HG03060 (cell line): ENCODE measurements at regions not wholly inside any gene's neighbourhood (a gene's known extent, or its start where the extent isn't known, plus 50 kb on each side); places are given as distances from the start of the nearest gene placed in this dataset.

Source experiments
- ATAC-seq: cut with Tn5 transposase; IDR thresholded peaks from one replicate; pipeline ENCODE4 v1.9.1; 2021; ENCODE audit warnings: low read depth, moderate number of reproducible peaks; ENCODE audit not compliant: unreplicated experiment

DNA sequence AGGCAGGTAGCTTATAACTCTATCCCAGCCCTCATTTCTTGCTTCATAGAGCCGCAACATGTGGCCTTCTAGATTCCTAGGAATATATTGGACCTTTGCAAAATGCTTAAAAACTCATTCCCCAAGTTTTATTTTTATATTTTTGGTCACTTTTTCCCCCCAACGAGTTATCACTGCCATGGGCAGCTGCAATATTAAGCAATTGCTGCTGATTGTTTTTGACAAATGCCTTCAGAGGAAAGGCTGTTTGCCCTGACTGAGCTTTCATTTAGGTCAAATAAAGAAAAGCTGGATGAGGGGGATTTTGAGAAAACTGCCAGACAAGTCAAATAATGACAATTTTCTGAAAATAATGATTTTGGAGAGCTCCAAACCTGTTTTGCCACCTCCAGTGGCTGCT is 976.9 kb upstream of the MBL2 start:
- no peak for ATAC-seq

DNA sequence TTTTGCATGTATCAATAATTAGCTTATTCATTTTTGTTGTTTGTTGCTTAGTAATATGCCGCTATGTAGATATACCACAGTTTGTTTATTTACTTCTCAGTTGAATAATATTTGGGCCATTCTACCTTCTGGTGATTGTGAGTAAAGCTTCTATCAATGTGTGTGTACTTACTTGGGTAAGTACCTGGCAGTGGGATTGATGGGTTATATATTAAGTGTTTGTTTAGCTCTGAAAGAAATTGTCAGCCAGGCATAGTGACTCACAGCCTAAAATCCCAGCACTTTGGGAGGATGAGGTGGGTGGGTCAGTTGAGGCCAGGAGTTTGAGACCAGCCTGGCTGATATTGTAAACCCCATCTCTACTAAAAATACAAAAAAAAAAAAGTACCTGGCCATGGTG is 975.7 kb upstream of the MBL2 start:
- no peak for ATAC-seq

DNA sequence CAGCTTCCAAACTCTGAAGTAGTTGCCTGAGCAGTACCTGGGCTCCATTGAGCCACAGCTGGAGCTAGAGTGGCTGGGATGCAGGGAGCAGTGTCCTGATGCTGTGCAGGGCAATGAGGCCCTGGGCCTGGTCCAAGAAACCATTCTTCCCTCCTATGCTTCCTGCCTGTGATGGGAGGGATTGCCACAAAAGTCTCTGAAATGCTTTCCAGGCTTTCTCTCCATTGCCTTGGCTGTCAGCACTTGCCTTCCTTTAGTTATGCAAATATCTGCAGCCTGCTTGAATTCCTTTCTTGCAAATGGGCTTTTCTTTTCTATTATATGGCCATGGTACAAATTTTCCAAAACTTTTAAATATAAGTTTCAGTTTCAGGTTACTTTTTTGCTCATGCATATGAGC is 972.2 kb upstream of the MBL2 start:
- no peak for ATAC-seq

DNA sequence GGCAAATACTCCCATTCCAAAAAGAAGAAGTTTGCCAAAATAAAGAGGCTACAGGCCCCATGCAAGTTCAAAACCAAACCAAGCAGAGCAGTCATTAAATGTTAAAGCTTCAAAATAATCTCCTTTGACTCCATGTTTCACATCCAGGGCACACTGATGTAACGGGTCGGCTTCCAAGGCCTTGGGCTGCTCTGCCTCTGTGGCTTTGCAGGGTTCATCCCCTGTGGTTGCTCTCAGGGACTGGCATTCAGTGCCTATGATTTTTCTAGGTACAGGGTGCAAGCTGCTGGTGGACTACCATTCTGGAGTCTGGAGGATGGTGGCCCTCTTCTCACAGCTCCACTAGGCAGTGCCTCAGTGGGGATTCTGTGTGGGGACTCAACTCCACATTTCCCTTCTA is 971.6 kb upstream of the MBL2 start:
- no peak for ATAC-seq

DNA sequence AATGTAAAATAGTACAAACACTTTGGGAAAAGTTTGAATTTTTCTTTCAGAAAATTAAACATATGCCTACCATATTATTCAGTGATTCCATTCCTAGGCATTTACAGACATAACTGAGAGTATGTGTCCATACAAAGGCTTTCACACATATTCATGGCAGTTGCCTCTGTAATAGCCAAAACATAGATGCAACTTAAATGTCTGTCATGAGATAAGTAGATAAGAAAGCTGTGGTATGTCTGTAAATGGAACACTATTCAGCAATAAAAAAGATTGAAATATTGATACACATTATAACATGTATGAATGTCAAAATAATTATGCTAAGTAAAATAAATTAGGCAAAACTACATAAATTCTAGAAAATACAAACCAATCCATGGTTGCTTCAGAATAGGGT is 964.5 kb upstream of the MBL2 start:
- no peak for ATAC-seq

DNA sequence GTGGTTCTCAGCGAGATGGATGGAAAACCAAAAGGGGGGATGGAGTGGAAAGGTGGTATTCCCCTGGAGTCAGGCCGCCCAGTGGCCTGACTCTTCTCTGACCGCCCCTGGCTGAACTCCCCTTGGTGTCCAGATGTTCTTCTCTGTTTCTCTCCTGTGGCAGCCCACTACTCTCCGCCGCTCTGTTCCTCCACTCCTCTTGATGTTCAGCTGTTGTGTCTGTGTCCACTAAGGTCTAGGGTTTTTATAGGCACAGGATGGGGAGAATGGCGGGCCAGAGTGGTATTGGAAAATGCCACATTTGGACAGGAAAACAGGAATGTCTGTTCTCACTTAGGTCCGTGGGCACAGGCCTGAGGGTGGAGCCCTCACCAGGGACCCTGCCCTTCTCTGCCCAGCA is 954.3 kb upstream of the MBL2 start:
- no peak for ATAC-seq

DNA sequence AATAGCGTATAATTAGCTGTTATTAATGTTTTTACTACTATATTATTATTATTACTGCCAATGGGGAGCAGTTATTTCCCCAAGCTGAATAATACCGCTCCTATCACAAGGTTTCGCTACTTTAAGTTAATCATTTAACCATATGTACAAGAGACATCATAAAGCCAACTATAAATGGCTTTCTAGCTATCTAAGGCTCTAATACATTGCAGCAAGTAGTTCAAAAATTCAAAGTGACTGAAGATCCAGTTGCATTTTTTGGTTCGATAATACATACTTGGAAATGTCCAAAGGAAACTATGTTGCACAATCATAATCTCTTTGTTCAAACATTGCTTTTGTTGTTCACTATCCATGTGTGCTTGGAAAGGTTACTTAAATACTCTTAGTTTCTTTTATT is 952.0 kb upstream of the MBL2 start:
- no peak for ATAC-seq

DNA sequence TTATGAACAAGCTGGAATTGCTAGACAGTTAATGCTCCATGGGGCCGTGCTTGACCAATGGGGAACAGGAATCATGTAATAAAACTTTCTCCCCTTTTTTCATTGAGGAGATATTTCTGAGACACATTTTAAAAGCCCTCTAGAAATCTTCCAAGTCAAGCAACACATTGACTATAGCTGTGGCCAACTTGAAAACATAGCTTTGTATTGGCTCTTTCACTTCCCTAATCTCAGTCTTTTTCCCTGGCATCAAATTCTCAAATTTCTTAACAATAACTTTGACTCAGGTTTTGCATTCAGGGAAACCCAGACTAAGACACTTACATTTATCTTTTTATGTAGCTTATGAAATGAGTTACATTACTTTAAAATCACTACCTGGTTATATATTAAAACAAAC is 947.1 kb upstream of the MBL2 start:
- ATAC-seq, result no peak

DNA sequence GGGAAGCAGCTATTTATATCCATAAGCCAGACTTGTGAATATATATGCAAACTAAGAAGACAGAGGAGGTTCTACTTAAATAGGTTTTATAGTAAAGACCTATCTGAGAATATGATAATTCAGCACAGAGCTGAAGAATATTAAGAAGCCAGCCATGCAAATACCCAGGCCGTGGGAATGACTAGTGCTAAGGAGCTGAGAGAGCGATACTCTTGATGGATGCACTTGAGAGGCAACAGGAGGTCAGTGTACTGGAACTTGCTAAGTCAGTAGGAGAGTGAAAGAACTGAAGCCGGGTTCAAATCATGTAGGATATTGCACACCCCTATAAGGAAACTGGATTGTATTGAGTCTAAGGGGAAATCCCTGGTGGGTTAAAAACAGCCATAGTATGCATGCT is 943.6 kb upstream of the MBL2 start:
- ATAC-seq, result no peak

DNA sequence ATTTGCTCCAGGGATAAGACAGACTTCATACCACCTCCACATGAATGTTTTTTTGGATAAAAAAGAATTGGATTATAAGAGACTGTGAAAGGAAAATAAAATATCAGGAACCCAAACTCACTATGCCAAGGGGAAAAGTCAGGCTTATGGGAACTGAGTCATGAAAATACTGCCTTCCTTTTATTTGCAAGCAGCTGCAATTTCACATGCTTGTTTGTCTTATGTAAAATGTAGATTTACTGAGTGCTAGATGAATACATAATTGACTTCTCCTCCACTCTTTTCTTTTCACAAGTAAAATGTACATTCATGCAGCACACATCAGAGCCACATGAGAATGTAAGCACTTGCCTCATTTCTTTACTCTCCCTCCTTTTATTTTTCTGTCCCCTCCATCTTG is 940.8 kb upstream of the MBL2 start:
- no peak for ATAC-seq

DNA sequence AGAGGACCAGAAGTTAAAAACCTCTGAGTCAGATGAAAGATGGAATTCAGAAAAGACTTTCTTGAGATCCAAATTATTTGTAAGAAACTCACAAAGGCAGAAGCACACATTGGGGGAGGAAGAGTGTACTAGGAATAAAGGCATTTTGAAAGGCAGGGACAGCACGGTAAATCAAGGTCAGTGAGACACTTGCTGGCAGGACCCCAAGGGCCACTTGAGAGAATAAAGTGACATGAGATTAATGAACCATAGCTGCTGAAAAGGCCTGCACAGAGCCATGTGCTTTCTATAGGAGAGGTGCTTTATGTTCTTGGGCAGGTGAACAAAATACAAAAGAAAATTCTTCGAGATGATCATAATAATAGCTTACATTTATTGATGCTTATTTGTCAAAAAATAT is 929.9 kb upstream of the MBL2 start:
- no peak for ATAC-seq

DNA sequence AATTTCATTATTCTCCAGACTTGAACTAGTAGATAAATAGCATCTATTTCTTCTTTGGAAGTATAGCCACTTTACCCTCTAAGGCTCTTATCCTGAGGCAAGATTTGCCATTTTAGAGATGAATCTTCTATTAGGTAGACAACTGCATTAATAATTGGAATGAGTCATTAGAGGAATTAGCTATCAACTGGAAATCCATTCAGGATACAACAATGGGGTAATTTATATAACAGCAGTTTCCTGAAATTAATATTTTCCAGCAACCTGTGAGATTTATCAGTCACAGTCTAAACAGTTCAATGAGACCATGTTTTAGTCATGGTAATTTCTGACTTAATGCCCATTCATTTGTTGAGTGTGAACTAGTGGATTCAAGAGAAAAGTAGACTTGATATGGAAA is 928.6 kb upstream of the MBL2 start:
- no peak for ATAC-seq

DNA sequence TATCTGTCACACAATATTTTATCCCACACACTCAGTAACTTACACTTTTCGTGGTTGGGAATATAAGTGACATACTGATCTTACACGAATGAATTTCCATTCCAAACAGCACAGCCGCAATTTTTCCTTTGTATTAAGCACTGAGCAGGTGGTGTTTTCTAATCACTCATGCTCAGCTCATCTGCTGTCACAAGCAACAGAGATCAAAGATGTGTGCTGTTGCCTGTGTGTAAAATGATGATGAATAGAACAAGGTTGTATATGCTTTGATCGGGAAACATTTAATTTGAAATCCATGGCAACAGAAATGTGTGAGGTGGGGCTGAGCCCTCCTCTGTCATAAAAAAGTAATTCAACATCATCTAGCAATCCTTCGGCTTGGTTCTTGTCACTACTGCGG is 927.7 kb upstream of the MBL2 start:
- ATAC-seq, result no peak

DNA sequence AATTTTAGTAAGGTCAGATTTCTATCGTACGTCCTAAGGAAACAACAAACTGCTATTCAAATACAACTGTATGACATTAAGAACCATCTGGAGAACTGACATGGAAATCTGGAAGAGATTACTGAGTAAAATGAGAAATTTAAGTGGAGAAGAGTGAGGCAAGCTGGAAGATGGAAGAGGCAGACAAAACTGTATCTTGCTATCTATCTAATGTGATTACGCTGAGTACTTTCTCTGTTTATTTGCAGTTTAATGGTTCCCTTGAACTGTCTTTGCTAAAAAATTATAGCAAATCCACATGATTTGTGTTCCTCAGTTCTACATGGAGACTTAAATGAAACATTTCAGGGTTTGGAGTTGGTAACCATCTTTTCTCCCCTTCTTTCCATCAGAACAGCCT is 927.1 kb upstream of the MBL2 start:
- ATAC-seq, result no peak

DNA sequence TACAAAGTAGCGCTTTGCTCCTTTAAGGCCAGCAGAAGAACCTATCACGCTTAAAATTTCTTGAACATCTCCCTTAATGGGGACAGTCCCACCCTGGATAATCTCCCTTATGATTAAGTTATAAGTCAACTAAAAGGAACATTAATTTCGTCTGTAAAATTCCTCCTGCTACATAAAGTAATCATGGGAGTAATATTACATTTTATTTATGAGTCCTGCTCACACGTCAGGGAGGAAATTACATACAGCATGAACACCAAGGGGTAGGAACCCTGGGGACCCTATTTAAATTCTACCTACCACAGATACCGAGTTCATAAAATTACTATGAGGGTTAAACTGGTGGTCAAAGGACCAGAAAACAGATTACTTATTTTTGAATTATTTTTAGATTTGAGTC is 926.6 kb upstream of the MBL2 start:
- ATAC-seq, result no peak

DNA sequence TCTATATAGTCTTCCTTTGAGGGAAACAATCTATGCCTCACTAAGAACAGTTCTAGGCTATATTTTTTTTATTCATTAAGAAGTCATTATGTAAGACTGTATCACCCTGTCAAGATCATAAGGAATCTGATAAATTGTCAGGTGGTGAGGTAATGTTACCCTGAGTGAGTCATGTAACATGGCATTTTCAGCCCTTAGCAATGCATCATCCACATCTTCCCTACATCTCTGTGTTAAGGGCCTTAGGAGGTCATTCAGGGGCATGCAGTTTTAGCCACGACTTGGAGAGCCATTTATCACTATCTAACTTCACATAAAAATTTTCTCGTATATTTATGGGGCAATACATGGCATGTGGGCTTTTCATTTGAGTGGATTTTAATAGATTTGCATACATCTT is 924.5 kb upstream of the MBL2 start:
- ATAC-seq, result no peak

DNA sequence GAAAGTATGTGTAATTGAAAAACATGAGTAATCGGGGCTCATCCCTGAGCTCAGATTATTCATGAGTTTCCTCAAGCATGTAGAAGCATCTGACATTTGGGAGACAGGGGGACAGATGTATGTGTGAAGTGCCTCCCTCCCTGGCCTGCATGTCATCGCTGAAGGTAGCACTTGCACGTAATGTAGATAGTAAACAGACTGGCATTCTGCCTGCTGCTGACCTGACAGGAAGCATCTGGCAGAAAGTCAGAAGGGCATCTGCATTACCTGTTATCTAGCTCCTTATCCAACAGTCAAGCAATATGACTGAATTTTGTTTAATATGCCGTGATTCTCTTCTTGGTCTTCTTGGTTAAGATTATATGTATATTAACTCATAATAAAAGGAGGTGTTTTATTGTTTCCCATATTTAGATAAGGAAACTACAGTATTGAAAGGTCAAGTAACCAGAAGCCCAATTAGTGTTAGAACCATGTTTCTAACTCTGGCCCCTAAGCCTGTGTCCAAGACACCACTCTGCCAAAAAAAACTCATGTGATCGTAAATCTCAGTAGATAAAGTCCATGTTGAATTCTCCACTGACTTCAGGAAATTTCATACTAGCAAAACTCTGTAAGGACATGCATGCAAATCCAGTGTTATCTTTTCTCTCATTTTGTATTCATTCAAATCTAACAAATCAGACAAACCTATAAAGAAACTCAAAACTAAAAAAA is 918.1 kb upstream of the MBL2 start:
- ATAC-seq, result no peak

DNA sequence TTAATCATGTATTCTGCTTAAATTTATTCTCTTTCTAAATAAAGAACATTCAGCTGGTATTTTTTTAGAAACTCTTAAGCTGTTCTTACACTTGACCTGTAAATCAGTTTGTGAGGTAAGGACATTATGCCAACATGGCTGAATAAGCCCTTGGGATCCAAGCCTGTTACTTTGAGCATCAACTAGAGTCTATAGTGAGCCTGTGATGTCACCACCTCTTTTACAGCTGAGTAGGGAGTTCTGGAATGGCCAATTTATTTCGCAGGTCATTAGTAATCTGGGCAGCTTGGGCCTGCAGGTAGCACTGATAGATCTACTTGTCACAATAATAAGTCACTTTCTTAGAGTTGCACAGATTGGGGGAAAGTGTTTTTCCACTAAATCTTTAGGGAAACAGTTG is 915.2 kb upstream of the MBL2 start:
- ATAC-seq, result no peak

DNA sequence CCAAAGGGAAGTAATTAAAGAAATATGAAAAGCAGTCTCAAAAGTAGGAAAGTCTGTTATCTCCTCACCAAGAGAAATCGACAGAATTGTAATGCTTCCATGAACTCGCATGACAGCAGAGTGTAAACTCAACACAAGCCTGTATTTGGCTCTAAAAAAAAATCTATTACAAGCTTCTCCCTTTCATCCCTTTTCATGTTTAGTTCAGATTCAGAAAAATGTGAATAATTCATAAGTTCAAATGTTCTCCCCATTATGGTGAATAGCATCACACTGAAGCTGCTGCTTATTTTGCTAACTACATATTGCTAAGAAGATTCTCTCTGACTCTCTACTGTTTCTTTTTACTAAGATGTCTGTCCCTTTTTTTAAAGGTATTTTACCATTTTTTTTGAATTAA is 910.3 kb upstream of the MBL2 start:
- no peak for ATAC-seq

DNA sequence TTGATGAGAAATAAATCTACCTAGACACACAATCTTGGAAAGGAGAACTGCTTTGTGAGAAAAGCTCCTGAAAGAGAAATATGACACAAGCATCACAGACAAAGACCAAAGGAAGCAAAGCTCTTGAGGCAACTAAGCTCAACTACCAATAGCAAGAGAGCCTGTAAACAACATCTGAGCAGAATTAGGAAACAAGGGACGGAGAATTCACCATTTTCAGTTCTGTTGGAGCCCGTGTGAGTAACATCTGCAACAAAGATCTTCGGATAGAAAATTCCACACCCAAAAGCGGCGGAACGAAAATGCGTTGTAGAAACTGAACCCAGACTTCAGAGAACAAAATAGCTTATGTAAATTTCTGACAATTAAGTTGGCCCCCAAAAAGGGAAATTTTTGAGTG is 909.9 kb upstream of the MBL2 start:
- ATAC-seq, result no peak

DNA sequence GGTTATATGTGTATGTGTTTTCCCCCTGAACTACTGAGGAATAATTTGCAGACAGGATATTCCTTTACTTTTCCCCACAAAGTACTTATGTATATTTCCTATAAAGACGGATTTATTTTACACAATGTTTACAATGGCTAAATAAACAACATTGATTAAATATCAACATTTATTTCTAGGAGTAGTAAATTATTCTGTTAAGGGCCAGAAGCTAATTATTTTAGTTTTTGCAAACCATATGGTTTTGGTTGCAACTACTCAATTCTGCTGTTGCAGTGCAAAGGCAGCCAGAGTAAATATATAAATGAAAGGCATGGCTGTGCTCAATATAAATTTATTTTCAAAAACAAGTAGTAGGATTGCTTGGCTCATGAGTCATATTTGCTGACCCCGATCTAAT is 907.1 kb upstream of the MBL2 start:
- ATAC-seq, result no peak

DNA sequence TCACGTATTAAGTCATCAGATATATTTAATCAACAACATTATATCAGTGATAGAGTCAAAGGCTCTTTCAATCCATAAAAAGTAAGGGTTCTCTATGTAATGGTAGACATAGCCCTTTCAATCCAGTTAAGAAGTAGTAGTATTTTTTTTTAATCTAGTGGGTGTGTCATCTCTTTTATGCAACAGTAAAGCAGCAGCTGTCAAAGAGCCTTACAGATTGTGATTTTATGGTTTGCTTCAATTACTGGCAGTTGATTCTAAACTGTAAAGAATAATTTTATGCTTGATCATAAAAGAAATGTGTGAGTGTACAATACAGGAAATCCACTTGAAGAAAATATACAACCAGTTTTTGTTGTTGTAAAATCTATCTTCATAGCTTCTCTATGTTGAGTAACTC is 902.6 kb upstream of the MBL2 start:
- ATAC-seq, result no peak

DNA sequence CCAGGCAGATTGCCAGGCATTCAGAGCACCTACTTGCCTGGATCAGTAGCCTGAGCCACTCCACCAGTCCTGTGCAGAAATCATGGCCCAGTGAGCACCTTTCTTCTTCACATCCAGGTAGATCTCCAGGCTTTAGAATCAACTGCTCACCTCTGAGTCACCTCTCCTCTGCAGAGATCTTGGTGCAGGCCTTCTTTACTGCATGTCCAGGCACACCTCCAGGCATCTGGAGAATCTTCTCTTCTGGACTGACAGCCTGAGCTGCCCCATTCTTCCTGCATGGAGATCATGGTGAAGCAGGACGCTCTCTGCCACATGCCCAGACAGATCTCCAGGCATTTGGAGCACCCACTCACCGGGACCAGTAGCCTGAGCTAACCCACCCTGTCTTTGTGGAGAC is 894.5 kb upstream of the MBL2 start:
- ATAC-seq, result no peak
